HCT116 (cell line): ENCODE measurements at regions not wholly inside any gene's neighbourhood (a gene's known extent, or its start where the extent isn't known, plus 50 kb on each side); places are given as distances from the start of the nearest gene placed in this dataset.

Experiments used
- ATAC-seq: fragments of 200-7000 bp; cut with Tn5 transposase; 2 replicates; pipeline ENCODE4 v1.9.1; 2020; ENCODE audit warnings: mild to moderate bottlenecking, moderate library complexity
- BruUV-seq: library from RNA; stranded (reverse); fragments of 400-500 nt; replicated peaks from 2 replicates; lab custom pipeline; 2021; lab: Mats Ljungman, UMichigan
- CTCF ChIA-PET: fragments of 300-600 bp; sonication (Branson Sonifier 250); formaldehyde crosslinking; loops from one replicate; lab custom pipeline; 2021; ENCODE audit warnings: antibody characterized with exemption; lab: Charles Lee
- POLR2A ChIA-PET: fragments of 300-600, 350-600 bp; sonication (Branson Sonifier 250); formaldehyde crosslinking; loops from one replicate; lab custom pipeline; 2021; ENCODE audit warnings: antibody characterized with exemption; lab: Charles Lee
- RAD21 ChIA-PET, 2 experiments: fragments of 300-600 bp; sonication (Branson Sonifier 250); formaldehyde crosslinking; loops; one replicate each; lab custom pipeline; 2023; ENCODE audit warnings: low total read pairs in 2 of 2; ENCODE audit not compliant: uncharacterized antibody in 2 of 2, unreplicated experiment in 2 of 2, low non-redundant PET in 1 of 2; lab: Charles Lee
- DNase-seq: peaks from one replicate; pipeline ENCODE4 v3.0.0-alpha.2; 2010; ENCODE audit warnings: low read depth, low spot score
- H2AFZ ChIP-seq: fragments of 200-600 bp; shearing (Covaris generic), sonication (generic); 2 replicates; pipeline ENCODE4 v1.6.1; 2017; ENCODE audit warnings: low read depth, mixed run types, mixed read lengths, antibody characterized with exemption, low read length; ENCODE audit not compliant: poor library complexity, severe bottlenecking
- H3K27ac ChIP-seq: 2 replicates; pipeline ENCODE4 v1.5.1; 2012; ENCODE audit warnings: low read depth, low read length
- H3K27me3 ChIP-seq: fragments of 200-600 bp; sonication (generic); 2 replicates; pipeline ENCODE4 v1.6.1; 2016; ENCODE audit warnings: mixed run types, low read length, mixed read lengths; ENCODE audit not compliant: insufficient read depth
- H3K36me3 ChIP-seq, 2 experiments: fragments of 200-500 bp in 1 of 2; fragments of 200-600 bp in 1 of 2; sonication (Bioruptor generic) in 1 of 2; sonication (generic) in 1 of 2; 2 replicates each; pipeline versions ENCODE4 v1.5.1 to v1.6.1; 2014 to 2016; ENCODE audit warnings: low read length in 2 of 2, inconsistent platforms in 1 of 2, mixed read lengths in 1 of 2, mixed run types in 1 of 2; ENCODE audit not compliant: insufficient read depth in 2 of 2, control insufficient read depth in 1 of 2
- H3K4me1 ChIP-seq, 2 experiments: fragments of 200-600 bp in 1 of 2; sonication (generic) in 1 of 2; 2 replicates each; pipeline versions ENCODE4 v1.5.1 to v1.6.1; 2012 to 2017; ENCODE audit warnings: low read length in 2 of 2, inconsistent platforms in 1 of 2, mild to moderate bottlenecking in 1 of 2, mixed read lengths in 1 of 2, mixed run types in 1 of 2, moderate library complexity in 1 of 2; ENCODE audit not compliant: insufficient read depth in 2 of 2, control insufficient read depth in 1 of 2
- H3K4me2 ChIP-seq: fragments of 200-600 bp; sonication (generic); 2 replicates; pipeline ENCODE4 v1.6.1; 2017; ENCODE audit warnings: mixed run types, low read length, mixed read lengths
- H3K4me3 ChIP-seq, 2 experiments: fragments of 200-600 bp in 1 of 2; sonication (generic) in 1 of 2; replicated peaks in 1 of 2; 2 replicates each; pipeline ENCODE4 v1.5.1; 2011 to 2016; ENCODE audit warnings: low read length in 2 of 2, control low read depth in 1 of 2, low read depth in 1 of 2, mild to moderate bottlenecking in 1 of 2, mixed read lengths in 1 of 2, mixed run types in 1 of 2
- H3K79me2 ChIP-seq: fragments of 200-600 bp; sonication (generic); 2 replicates; pipeline ENCODE4 v1.6.1; 2017; ENCODE audit warnings: mild to moderate bottlenecking, mixed run types, low read length, moderate library complexity, mixed read lengths; ENCODE audit not compliant: insufficient read depth
- H3K9ac ChIP-seq: fragments of 200-600 bp; sonication (generic); 2 replicates; pipeline ENCODE4 v1.6.1; 2016; ENCODE audit warnings: low read length, mixed read lengths
- H3K9me2 ChIP-seq: fragments of 200-600 bp; sonication (generic), shearing (Covaris generic); 2 replicates; pipeline ENCODE4 v1.6.1; 2017; ENCODE audit warnings: mixed run types, mild to moderate bottlenecking, moderate library complexity; ENCODE audit not compliant: insufficient read depth
- H3K9me3 ChIP-seq, 2 experiments: fragments of 200-500 bp in 1 of 2; fragments of 200-600 bp in 1 of 2; sonication (Bioruptor generic) in 1 of 2; sonication (generic) in 1 of 2; 2 replicates each; pipeline ENCODE4 v1.6.1; 2014 to 2017; ENCODE audit warnings: low read length in 2 of 2, mixed read lengths in 2 of 2, inconsistent platforms in 1 of 2, low read depth in 1 of 2, mild to moderate bottlenecking in 1 of 2, mixed run types in 1 of 2, moderate library complexity in 1 of 2; ENCODE audit not compliant: control insufficient read depth in 1 of 2, insufficient read depth in 1 of 2
- H4K20me1 ChIP-seq: fragments of 200-600 bp; sonication (generic), shearing (Covaris generic); 2 replicates; pipeline ENCODE4 v1.6.1; 2017; ENCODE audit warnings: mixed run types, mild to moderate bottlenecking, moderate library complexity; ENCODE audit not compliant: insufficient read depth
- CBX3 ChIP-seq: IDR thresholded peaks from 2 replicates; pipeline ENCODE4 v1.6.1; 2012; ENCODE audit warnings: low read depth
- CEBPB ChIP-seq: IDR thresholded peaks from 2 replicates; pipeline ENCODE4 v1.6.1; 2012; ENCODE audit warnings: low read depth
- CTCF ChIP-seq, 3 experiments: fragments of 200-600 bp in 1 of 3; sonication (generic) in 1 of 3; IDR thresholded peaks in 2 of 3; conservative IDR thresholded peaks in 1 of 3; 2 replicates each; pipeline ENCODE4 v1.5.1; 2012 to 2017; ENCODE audit warnings: low read depth in 2 of 3, low read length in 2 of 3, antibody characterized with exemption in 1 of 3, borderline replicate concordance in 1 of 3, control low read depth in 1 of 3, mild to moderate bottlenecking in 1 of 3, mixed read lengths in 1 of 3, mixed run types in 1 of 3, moderate library complexity in 1 of 3; ENCODE audit not compliant: insufficient read depth in 1 of 3
- EGR1 ChIP-seq: IDR thresholded peaks from 2 replicates; pipeline ENCODE4 v1.6.1; 2012; ENCODE audit warnings: low read depth
- ELF1 ChIP-seq: IDR thresholded peaks from 2 replicates; pipeline ENCODE4 v1.6.1; 2012; ENCODE audit warnings: low read depth, borderline replicate concordance
- EZH2 ChIP-seq: fragments of 200-600 bp; sonication (generic); IDR thresholded peaks from 2 replicates; pipeline ENCODE4 v1.6.1; 2017; ENCODE audit warnings: antibody characterized with exemption, mixed run types
- EZH2phosphoT487 ChIP-seq: fragments of 200-600 bp; IDR thresholded peaks from 2 replicates; pipeline ENCODE4 v1.6.1; 2018; ENCODE audit warnings: antibody characterized with exemption, borderline replicate concordance
- FOSL1 ChIP-seq: IDR thresholded peaks from 2 replicates; pipeline ENCODE4 v1.6.1; 2012; ENCODE audit warnings: low read depth
- RAD21 ChIP-seq: IDR thresholded peaks from 2 replicates; pipeline ENCODE4 v1.6.1; 2012; ENCODE audit warnings: low read depth, mild to moderate bottlenecking
- REST ChIP-seq: IDR thresholded peaks from 2 replicates; pipeline ENCODE4 v1.6.1; 2012; ENCODE audit warnings: low read depth
- SP1 ChIP-seq: IDR thresholded peaks from 2 replicates; pipeline ENCODE4 v1.6.1; 2012; ENCODE audit warnings: low read depth
- SRF ChIP-seq: IDR thresholded peaks from 2 replicates; pipeline ENCODE4 v1.6.1; 2012; ENCODE audit warnings: low read depth
- YY1 ChIP-seq: IDR thresholded peaks from 2 replicates; pipeline ENCODE4 v1.6.1; 2011; ENCODE audit warnings: low read length, low read depth, moderate library complexity, mild to moderate bottlenecking; ENCODE audit not compliant: insufficient replicate concordance; ENCODE audit errors: extremely low read depth
- intact Hi-C: fragments of 100-400 bp; cut with micrococcal nuclease; formaldehyde crosslinking; loops from 2 replicates; pipeline ENCODE4 v1.10.0; 2022
- TF ChIP-seq, protein P1 (sequence below): IDR thresholded peaks from 2 replicates; pipeline ENCODE4 v1.6.1; 2012
- TF ChIP-seq, protein P2 (sequence below): IDR thresholded peaks from 2 replicates; pipeline ENCODE4 v1.6.1; 2011; ENCODE audit warnings: mild to moderate bottlenecking, low read length, moderate library complexity; ENCODE audit not compliant: insufficient replicate concordance; ENCODE audit errors: extremely low read depth

GRCh38 chr12:5307065-5307464 lies 124.8 kb upstream of the NTF3 start:
- Histone ChIP-seq H2AFZ (no peak overlapping the region), H3K79me2 (no peaks in the 10 kb centered on the region)
- ATAC-seq, result no peak

More at GRCh38 chr12:5307065-5307464, 124.8 kb upstream of the NTF3 start:
- ChIA-PET RAD21 (no interaction called here), POLR2A (no interaction called here), CTCF (no interaction called here)
- Histone ChIP-seq H3K36me3 (no peaks in the 10 kb centered on the region), H3K4me3 (no peak overlapping the region), H3K27ac (no peak overlapping the region), H4K20me1 (no peaks in the 10 kb centered on the region), H3K27me3 (no peaks in the 10 kb centered on the region), H3K4me2 (no peak overlapping the region), H3K9ac (no peak overlapping the region), H3K9me2 (no peaks in the 10 kb centered on the region), H3K4me1 (no peaks in the 10 kb centered on the region), H3K9me3 (no peaks in the 10 kb centered on the region)
- no peak for DNase-seq
- BruUV-seq, result no TSS peak
- intact Hi-C loops, result no loop called here
- TF ChIP-seq, protein P1, sequence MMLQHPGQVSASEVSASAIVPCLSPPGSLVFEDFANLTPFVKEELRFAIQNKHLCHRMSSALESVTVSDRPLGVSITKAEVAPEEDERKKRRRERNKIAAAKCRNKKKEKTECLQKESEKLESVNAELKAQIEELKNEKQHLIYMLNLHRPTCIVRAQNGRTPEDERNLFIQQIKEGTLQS, result no peak
- no peak for TF ChIP-seq ELF1
- TF ChIP-seq CTCF (IDR thresholded peaks at IDR 0.05 in 2 of 3, conservative IDR thresholded peaks at IDR 0.05 in 1 of 3; ENCODE audit: borderline replicate concordance in 1 of 3, insufficient read depth in 1 of 3, low read depth in 2 of 3, low read length in 2 of 3), result no peak
- TF ChIP-seq FOSL1, result no peak
- TF ChIP-seq YY1, result no peak
- no peak for TF ChIP-seq EZH2phosphoT487
- TF ChIP-seq EGR1, result no peak
- TF ChIP-seq SP1, result no peak
- no peak for TF ChIP-seq CEBPB
- TF ChIP-seq REST, result no peak
- no peak for TF ChIP-seq RAD21
- TF ChIP-seq, protein P2, sequence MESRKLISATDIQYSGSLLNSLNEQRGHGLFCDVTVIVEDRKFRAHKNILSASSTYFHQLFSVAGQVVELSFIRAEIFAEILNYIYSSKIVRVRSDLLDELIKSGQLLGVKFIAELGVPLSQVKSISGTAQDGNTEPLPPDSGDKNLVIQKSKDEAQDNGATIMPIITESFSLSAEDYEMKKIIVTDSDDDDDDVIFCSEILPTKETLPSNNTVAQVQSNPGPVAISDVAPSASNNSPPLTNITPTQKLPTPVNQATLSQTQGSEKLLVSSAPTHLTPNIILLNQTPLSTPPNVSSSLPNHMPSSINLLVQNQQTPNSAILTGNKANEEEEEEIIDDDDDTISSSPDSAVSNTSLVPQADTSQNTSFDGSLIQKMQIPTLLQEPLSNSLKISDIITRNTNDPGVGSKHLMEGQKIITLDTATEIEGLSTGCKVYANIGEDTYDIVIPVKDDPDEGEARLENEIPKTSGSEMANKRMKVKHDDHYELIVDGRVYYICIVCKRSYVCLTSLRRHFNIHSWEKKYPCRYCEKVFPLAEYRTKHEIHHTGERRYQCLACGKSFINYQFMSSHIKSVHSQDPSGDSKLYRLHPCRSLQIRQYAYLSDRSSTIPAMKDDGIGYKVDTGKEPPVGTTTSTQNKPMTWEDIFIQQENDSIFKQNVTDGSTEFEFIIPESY, result no peak
- no peak for TF ChIP-seq CBX3
- TF ChIP-seq EZH2, result no peak
- TF ChIP-seq SRF, result no peak
- TF ChIP-seq, all 23 proteins: peak for 0
